NT2/D1 (cell line): ENCODE measurements at regions not wholly inside any gene's neighbourhood (a gene's known extent, or its start where the extent isn't known, plus 50 kb on each side); places are given as distances from the start of the nearest gene placed in this dataset.

Experiments
- SUZ12 ChIP-seq: IDR thresholded peaks from 2 replicates; pipeline ENCODE4 v1.6.1; 2011; ENCODE audit not compliant: insufficient read length, insufficient read depth; ENCODE audit errors: extremely low read depth
- ZNF274 ChIP-seq: IDR thresholded peaks from 2 replicates; pipeline ENCODE4 v1.6.1; 2011; ENCODE audit warnings: mild to moderate bottlenecking, low read depth, low read length

- TF ChIP-seq ZNF274 (no peak), SUZ12 (no peak)
These were observed 92.1 kb downstream of the SLC4A3 start for GRCh38 chr2:219719521-219719920.
